Neural progenitor cell (in vitro differentiated cells): ENCODE measurements at regions not wholly inside any gene's neighbourhood (a gene's known extent, or its start where the extent isn't known, plus 50 kb on each side); places are given as distances from the start of the nearest gene placed in this dataset.
A peak's percentile ranks its signal among the peaks of the same experiment; 100 is the strongest.

Experiments used
- DNase-seq: peaks from one replicate; pipeline ENCODE4 v3.0.0-alpha.2; 2016; ENCODE audit warnings: low spot score
- H2AFZ ChIP-seq: fragments of 200-600 bp; sonication (generic); replicated peaks from 2 replicates; pipeline ENCODE4 v1.6.1; 2016; ENCODE audit warnings: antibody characterized with exemption
- H3F3A ChIP-seq: fragments of 200-600 bp; sonication (generic); 2 replicates; pipeline ENCODE4 v1.6.1; 2016; ENCODE audit warnings: antibody characterized with exemption, low read depth
- H3K27ac ChIP-seq: fragments of 200-600 bp; sonication (generic); 2 replicates; pipeline ENCODE4 v1.5.1; 2016; ENCODE audit warnings: mild to moderate bottlenecking
- H3K27me3 ChIP-seq: fragments of 200-600 bp; sonication (generic); 2 replicates; pipeline ENCODE4 v1.6.1; 2016; ENCODE audit warnings: mild to moderate bottlenecking, moderate library complexity
- H3K36me3 ChIP-seq: fragments of 200-600 bp; sonication (generic); 2 replicates; pipeline ENCODE4 v1.5.1; 2016
- H3K4me1 ChIP-seq: fragments of 200-600 bp; sonication (generic); 2 replicates; pipeline ENCODE4 v1.6.1; 2016; ENCODE audit warnings: mixed run types
- H3K4me2 ChIP-seq: fragments of 200-600 bp; sonication (generic); 2 replicates; pipeline ENCODE4 v1.6.1; 2016
- H3K4me3 ChIP-seq: fragments of 200-600 bp; sonication (generic); 2 replicates; pipeline ENCODE4 v1.5.1; 2016
- H3K79me2 ChIP-seq: fragments of 200-600 bp; sonication (generic); 2 replicates; pipeline ENCODE4 v1.6.1; 2016; ENCODE audit warnings: low read depth
- H3K9ac ChIP-seq: fragments of 200-600 bp; sonication (generic); 2 replicates; pipeline ENCODE4 v1.6.1; 2016
- H3K9me3 ChIP-seq: fragments of 200-600 bp; sonication (generic); 2 replicates; pipeline ENCODE4 v1.5.1; 2016; ENCODE audit warnings: low read depth
- H4K20me1 ChIP-seq: fragments of 200-600 bp; sonication (generic); 2 replicates; pipeline ENCODE4 v1.6.1; 2016; ENCODE audit warnings: low read depth
- H3K27ac Mint-ChIP-seq: 3 replicates; pipeline ENCODE4 v1.8.0; 2021; ENCODE audit warnings: mixed read lengths
- H3K27me3 Mint-ChIP-seq: 2 replicates; pipeline ENCODE4 v1.8.0; 2022; ENCODE audit warnings: low read depth, mild to moderate bottlenecking, inconsistent platforms, moderate library complexity, mixed read lengths; ENCODE audit not compliant: insufficient read depth
- H3K36me3 Mint-ChIP-seq: 3 replicates; pipeline ENCODE4 v1.8.0; 2021; ENCODE audit warnings: mixed read lengths
- H3K4me1 Mint-ChIP-seq: 3 replicates; pipeline ENCODE4 v1.8.0; 2021; ENCODE audit warnings: mixed read lengths
- H3K4me3 Mint-ChIP-seq: 3 replicates; pipeline ENCODE4 v1.8.0; 2021; ENCODE audit warnings: mild to moderate bottlenecking, moderate library complexity, mixed read lengths
- H3K9me3 Mint-ChIP-seq: 3 replicates; pipeline ENCODE4 v1.8.0; 2020; ENCODE audit warnings: mixed read lengths
- EZH2 ChIP-seq: fragments of 200-600 bp; sonication (generic); IDR thresholded peaks from 2 replicates; pipeline ENCODE4 v1.6.1; 2017; ENCODE audit warnings: antibody characterized with exemption, mild to moderate bottlenecking, moderate library complexity
- EZH2phosphoT487 ChIP-seq: fragments of 200-600 bp; sonication (generic); IDR thresholded peaks from 2 replicates; pipeline ENCODE4 v1.6.1; 2017; ENCODE audit warnings: antibody characterized with exemption
- TF ChIP-seq, protein P1 (sequence below): fragments of 200-600 bp; sonication (generic); IDR thresholded peaks from 2 replicates; pipeline ENCODE4 v1.5.1; 2017; ENCODE audit warnings: antibody characterized with exemption, mild to moderate bottlenecking

GRCh38 chr15:62964251-62964650, 78.3 kb upstream of the TPM1 start:
- H3K9me3 ChIP-seq, result no peaks in the 10 kb centered on the region
- H3K27ac Mint-ChIP-seq, result no peak overlapping the region
- H3K4me1 Mint-ChIP-seq, result peaks cover 41% of the 10 kb centered on the region
- TF ChIP-seq EZH2phosphoT487 (no peak), EZH2 (no peak)
- TF ChIP-seq, protein P1, sequence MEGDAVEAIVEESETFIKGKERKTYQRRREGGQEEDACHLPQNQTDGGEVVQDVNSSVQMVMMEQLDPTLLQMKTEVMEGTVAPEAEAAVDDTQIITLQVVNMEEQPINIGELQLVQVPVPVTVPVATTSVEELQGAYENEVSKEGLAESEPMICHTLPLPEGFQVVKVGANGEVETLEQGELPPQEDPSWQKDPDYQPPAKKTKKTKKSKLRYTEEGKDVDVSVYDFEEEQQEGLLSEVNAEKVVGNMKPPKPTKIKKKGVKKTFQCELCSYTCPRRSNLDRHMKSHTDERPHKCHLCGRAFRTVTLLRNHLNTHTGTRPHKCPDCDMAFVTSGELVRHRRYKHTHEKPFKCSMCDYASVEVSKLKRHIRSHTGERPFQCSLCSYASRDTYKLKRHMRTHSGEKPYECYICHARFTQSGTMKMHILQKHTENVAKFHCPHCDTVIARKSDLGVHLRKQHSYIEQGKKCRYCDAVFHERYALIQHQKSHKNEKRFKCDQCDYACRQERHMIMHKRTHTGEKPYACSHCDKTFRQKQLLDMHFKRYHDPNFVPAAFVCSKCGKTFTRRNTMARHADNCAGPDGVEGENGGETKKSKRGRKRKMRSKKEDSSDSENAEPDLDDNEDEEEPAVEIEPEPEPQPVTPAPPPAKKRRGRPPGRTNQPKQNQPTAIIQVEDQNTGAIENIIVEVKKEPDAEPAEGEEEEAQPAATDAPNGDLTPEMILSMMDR, result no peak
- H2AFZ ChIP-seq, result no peak overlapping the region
- DNase-seq, result peak; percentile 21
- no peaks in the 10 kb centered on the region for H3K79me2 ChIP-seq
- no peaks in the 10 kb centered on the region for H3K36me3 ChIP-seq
- no peaks in the 10 kb centered on the region for H3K9me3 Mint-ChIP-seq
- H3K36me3 Mint-ChIP-seq, result no peaks in the 10 kb centered on the region
- H3F3A ChIP-seq, result no peaks in the 10 kb centered on the region
- no peak overlapping the region for H3K9ac ChIP-seq
- no peak overlapping the region for H3K4me2 ChIP-seq
- H4K20me1 ChIP-seq, result no peaks in the 10 kb centered on the region
- H3K4me1 ChIP-seq, result peaks cover 6% of the 10 kb centered on the region
- no peak overlapping the region for H3K27ac ChIP-seq
- peaks cover 2% of the 10 kb centered on the region for H3K27me3 Mint-ChIP-seq
- H3K4me3 Mint-ChIP-seq, result no peak overlapping the region
- H3K27me3 ChIP-seq, result no peaks in the 10 kb centered on the region
- no peak overlapping the region for H3K4me3 ChIP-seq

DNA sequence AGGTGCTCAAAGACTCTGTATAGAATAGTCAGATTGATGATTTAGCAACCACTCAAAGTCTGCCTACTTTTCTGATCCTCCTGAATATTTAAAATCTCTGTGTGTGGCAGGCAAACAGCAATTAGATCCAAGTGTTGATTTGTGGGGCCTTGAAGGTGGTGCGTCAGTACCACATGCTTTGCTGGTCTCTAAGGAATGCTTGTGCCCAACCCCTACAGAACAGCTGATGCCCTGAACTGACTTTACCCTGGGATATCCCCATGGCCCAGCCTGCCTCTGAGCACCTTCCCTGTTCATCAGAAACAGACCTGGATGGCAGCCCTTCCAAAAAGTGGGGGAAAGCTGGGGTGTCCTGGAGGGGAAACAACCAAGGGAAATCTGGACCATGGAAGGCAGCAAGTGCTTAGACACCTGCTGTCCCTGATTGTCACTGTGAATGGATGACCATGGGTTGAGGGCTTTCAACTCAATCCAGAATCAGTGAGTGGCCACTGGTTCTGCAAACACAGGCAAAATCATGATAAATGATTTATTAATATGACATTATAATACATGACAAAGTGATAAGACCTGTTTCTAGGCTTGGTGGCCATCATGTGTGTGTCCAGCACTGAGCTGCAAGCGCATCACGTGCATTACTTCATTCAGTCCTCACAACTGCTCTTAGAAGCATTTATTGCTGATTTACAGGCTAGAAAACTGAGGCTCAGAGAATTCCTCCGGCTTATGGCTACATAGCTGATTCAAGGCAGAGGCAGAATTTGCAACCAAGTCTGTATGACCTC, 76.1 kb upstream of the TPM1 start:
- H3F3A ChIP-seq, result no peaks in the 10 kb centered on the region
- H3K4me1 ChIP-seq, result peaks cover 6% of the 10 kb centered on the region
- no peak overlapping the region for H3K4me3 ChIP-seq
- H3K9me3 ChIP-seq, result no peaks in the 10 kb centered on the region
- H3K27ac ChIP-seq, result no peak overlapping the region
- no peak overlapping the region for H2AFZ ChIP-seq
- H3K36me3 Mint-ChIP-seq, result no peaks in the 10 kb centered on the region
- no peaks in the 10 kb centered on the region for H4K20me1 ChIP-seq
- no peaks in the 10 kb centered on the region for H3K27me3 ChIP-seq
- H3K4me3 Mint-ChIP-seq, result no peak overlapping the region
- H3K4me2 ChIP-seq, result no peak overlapping the region
- H3K9ac ChIP-seq, result no peak overlapping the region
- no peaks in the 10 kb centered on the region for H3K79me2 ChIP-seq
- peaks cover 36% of the 10 kb centered on the region for H3K4me1 Mint-ChIP-seq
- peak overlapping the region; percentile 13 for H3K27ac Mint-ChIP-seq
- H3K27me3 Mint-ChIP-seq, result peaks cover 2% of the 10 kb centered on the region
- no peak for DNase-seq
- no peaks in the 10 kb centered on the region for H3K9me3 Mint-ChIP-seq
- no peaks in the 10 kb centered on the region for H3K36me3 ChIP-seq
- TF ChIP-seq, protein P1, result no peak
- TF ChIP-seq EZH2phosphoT487, result no peak
- no peak for TF ChIP-seq EZH2

DNA sequence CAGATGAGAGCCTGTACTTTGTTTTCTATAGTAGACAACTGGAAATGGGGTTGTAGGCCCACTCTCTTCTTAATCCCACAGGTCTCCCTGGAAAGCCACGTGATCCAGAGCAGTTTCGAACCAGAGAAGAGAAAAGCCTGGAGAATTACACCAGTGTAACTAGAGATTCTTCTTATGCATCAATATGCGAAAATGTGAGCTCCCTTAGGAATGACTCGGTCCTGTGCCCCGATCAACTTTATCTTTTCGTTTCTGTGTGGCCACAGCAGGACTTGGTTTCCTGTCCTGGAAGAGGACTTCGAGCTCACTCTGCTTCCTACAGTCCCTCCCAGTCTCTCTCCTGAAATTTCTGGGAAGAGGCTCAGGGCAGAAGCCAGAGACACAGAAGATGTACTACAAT, 73.8 kb upstream of the TPM1 start:
- Histone ChIP-seq H3F3A (no peaks in the 10 kb centered on the region), H3K4me1 (peaks cover 6% of the 10 kb centered on the region), H3K9ac (no peak overlapping the region), H2AFZ (peak overlapping the region; percentile 30), H3K36me3 (no peaks in the 10 kb centered on the region), H3K9me3 (no peaks in the 10 kb centered on the region), H3K79me2 (no peaks in the 10 kb centered on the region), H3K4me2 (no peak overlapping the region), H3K27ac (no peak overlapping the region), H4K20me1 (no peaks in the 10 kb centered on the region), H3K27me3 (no peaks in the 10 kb centered on the region), H3K4me3 (no peak overlapping the region)
- H3K4me1 Mint-ChIP-seq, result peaks cover 24% of the 10 kb centered on the region
- no peak for DNase-seq
- H3K9me3 Mint-ChIP-seq, result no peaks in the 10 kb centered on the region
- TF ChIP-seq EZH2phosphoT487 (no peak), EZH2 (no peak)
- TF ChIP-seq, protein P1, result no peak
- H3K36me3 Mint-ChIP-seq, result no peaks in the 10 kb centered on the region
- peak overlapping the region; percentile 72 for H3K27ac Mint-ChIP-seq
- peaks cover 2% of the 10 kb centered on the region for H3K27me3 Mint-ChIP-seq
- H3K4me3 Mint-ChIP-seq, result no peak overlapping the region
